ENCODE measurements at regions not wholly inside any gene's neighbourhood (a gene's known extent, or its start where the extent isn't known, plus 50 kb on each side); places are given as distances from the start of the nearest gene placed in this dataset.

GRCh38 chr6:159342146-159342545 lies 172.9 kb downstream of the FNDC1 start:
- Histone ChIP-seq H2BK20ac (ENCODE audit: low read depth, low read length, poor library complexity, severe bottlenecking) (no peak overlapping the region), H4K20me1 (ENCODE audit: control insufficient read depth, insufficient read depth, insufficient read length) (no peaks in the 10 kb centered on the region), H2AK5ac (ENCODE audit: insufficient read length, low read length) (no peak overlapping the region), H3K9me3 (ENCODE audit: control insufficient read depth, low read depth, low read length) (no peaks in the 10 kb centered on the region), H2BK5ac (ENCODE audit: insufficient read length, low read length) (no peak overlapping the region), H3K23me2 (ENCODE audit: insufficient read length, low read depth, low read length, poor library complexity, severe bottlenecking) (no peaks in the 10 kb centered on the region), H3K79me1 (ENCODE audit: insufficient read depth, low read depth, low read length, poor library complexity, severe bottlenecking) (no peaks in the 10 kb centered on the region), H3K9ac (ENCODE audit: extremely low read depth, insufficient read length, low read length) (no peak overlapping the region), H3K14ac (ENCODE audit: insufficient read depth, low read length) (no peak overlapping the region), H3K27ac (ENCODE audit: insufficient read length, low read depth, low read length) (no peak overlapping the region), H3K4me2 (ENCODE audit: insufficient read depth, insufficient read length, low read length) (no peak overlapping the region), H4K5ac (ENCODE audit: insufficient read length, low read depth, low read length) (no peak overlapping the region), H3K79me2 (ENCODE audit: insufficient read depth, low read length) (no peaks in the 10 kb centered on the region), H3K18ac (ENCODE audit: insufficient read length, low read depth, low read length) (no peak overlapping the region), H3K4ac (ENCODE audit: low read depth, low read length) (no peak overlapping the region), H4K8ac (replicated peaks; ENCODE audit: insufficient read length, low read depth, low read length) (no peak overlapping the region), H3K23ac (ENCODE audit: insufficient read length, low read depth, low read length) (no peak overlapping the region), H3K4me1 (ENCODE audit: insufficient read depth, low read length) (no peaks in the 10 kb centered on the region), H2AFZ (ENCODE audit: low read length) (no peak overlapping the region), H3K27me3 (ENCODE audit: insufficient read depth, low read length) (no peaks in the 10 kb centered on the region), H2BK120ac (ENCODE audit: low read depth, low read length, poor library complexity, severe bottlenecking) (no peak overlapping the region), H3T11ph (ENCODE audit: low read length) (no peak overlapping the region), H2BK15ac (ENCODE audit: low read depth, low read length) (no peak overlapping the region), H4K91ac (ENCODE audit: insufficient read length, low read depth, low read length) (no peak overlapping the region), H2BK12ac (ENCODE audit: insufficient read length, low read depth, low read length) (no peak overlapping the region), H3K56ac (ENCODE audit: insufficient read length, low read depth, low read length) (no peak overlapping the region)
- no peaks in the 10 kb centered on the region for H3K36me3 Mint-ChIP-seq (ENCODE audit: insufficient read depth in 1 of 3, low read depth in 3 of 3)
- no peaks in the 10 kb centered on the region for H3K4me1 Mint-ChIP-seq
- H3K9me3 Mint-ChIP-seq: peaks cover 0 to 74% of the 10 kb centered on the region in 2 experiments; a peak in 3 of 5 replicates
- H3K27me3 Mint-ChIP-seq (ENCODE audit: low read depth): peaks cover 11% of the 10 kb centered on the region
- H3K4me3 Mint-ChIP-seq: no peak overlapping the region
- H3K27ac Mint-ChIP-seq: no peak overlapping the region
- no peak for DNase-seq
- TF ChIP-seq, protein P1, sequence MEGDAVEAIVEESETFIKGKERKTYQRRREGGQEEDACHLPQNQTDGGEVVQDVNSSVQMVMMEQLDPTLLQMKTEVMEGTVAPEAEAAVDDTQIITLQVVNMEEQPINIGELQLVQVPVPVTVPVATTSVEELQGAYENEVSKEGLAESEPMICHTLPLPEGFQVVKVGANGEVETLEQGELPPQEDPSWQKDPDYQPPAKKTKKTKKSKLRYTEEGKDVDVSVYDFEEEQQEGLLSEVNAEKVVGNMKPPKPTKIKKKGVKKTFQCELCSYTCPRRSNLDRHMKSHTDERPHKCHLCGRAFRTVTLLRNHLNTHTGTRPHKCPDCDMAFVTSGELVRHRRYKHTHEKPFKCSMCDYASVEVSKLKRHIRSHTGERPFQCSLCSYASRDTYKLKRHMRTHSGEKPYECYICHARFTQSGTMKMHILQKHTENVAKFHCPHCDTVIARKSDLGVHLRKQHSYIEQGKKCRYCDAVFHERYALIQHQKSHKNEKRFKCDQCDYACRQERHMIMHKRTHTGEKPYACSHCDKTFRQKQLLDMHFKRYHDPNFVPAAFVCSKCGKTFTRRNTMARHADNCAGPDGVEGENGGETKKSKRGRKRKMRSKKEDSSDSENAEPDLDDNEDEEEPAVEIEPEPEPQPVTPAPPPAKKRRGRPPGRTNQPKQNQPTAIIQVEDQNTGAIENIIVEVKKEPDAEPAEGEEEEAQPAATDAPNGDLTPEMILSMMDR (conservative IDR thresholded peaks at IDR 0.05): no peak
- no CpG with 5 or more reads among the region's 2 CpGs for WGBS (ENCODE audit: extremely low coverage, insufficient read length, low lambda C conversion rate)

Measured in H9 (cell line).